ENCODE measurements at regions not wholly inside any gene's neighbourhood (a gene's known extent, or its start where the extent isn't known, plus 50 kb on each side); places are given as distances from the start of the nearest gene placed in this dataset.

DNA sequence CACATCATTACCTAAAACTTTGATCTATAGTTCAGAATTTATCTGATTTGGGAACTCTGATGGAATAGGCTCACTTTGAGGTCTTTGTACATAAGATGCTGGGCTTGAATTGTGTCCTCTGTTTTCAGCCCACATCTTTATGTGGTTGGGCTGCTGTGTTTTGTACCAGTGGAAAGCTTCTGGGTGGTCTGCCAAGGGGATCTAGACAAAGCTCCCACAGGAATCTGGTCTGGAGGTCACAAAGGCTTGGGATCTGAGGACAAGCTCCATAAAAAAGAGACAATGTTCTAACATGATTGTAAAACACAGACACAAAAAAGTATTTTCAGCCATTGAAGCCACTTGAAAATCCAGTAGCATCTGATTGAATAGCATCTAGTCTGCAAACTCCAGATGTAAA lies 393.5 kb upstream of the PITX2 start:
- Histone ChIP-seq H3K36me3 (ENCODE audit: insufficient read depth, low read length) (no peaks in the 10 kb centered on the region), H3K27me3 (ENCODE audit: insufficient read depth, low read length) (peaks cover 21% of the 10 kb centered on the region; the same call in 1 of the 2 replicates)

DNA sequence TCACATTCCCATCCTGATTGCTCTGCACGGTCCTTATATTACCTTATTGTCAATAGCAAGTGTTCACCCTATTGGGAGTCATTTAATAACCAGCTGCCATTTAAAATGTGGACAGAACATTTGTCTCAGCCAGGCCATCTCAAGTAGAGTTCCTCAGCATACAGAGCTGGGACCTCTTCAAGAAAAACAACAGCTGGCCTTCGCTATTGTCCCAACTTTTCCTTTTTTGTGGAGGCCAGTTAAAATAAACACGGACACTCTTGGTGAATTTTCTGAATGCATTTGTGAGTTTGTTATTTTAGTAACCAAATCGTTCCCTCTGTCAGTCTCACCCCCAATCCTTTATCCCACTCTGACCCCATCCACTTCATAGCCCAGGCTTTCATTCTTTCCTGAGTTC lies 395.3 kb upstream of the PITX2 start:
- Histone ChIP-seq H3K4me3 (ENCODE audit: low read depth, low read length) (no peak overlapping the region), H3K4me1 (ENCODE audit: control insufficient read depth, insufficient read depth, low read length, unreplicated experiment) (no peaks in the 10 kb centered on the region), H3K27me3 (ENCODE audit: insufficient read depth, low read length) (peaks cover 17% of the 10 kb centered on the region; the same call in 1 of the 2 replicates), H3K36me3 (ENCODE audit: insufficient read depth, low read length) (no peaks in the 10 kb centered on the region), H3K27ac (ENCODE audit: low read depth, low read length) (no peak overlapping the region), H3K79me2 (ENCODE audit: control insufficient read depth, insufficient read depth, low read length, unreplicated experiment) (no peaks in the 10 kb centered on the region), H2AFZ (ENCODE audit: low read length, unreplicated experiment) (no peak overlapping the region)

More for the DNA sequence above, 393.5 kb upstream of the PITX2 start:
- Histone ChIP-seq H3K4me1 (ENCODE audit: control insufficient read depth, insufficient read depth, low read length, unreplicated experiment) (no peaks in the 10 kb centered on the region), H3K4me3 (ENCODE audit: low read depth, low read length) (no peak overlapping the region), H3K27ac (ENCODE audit: low read depth, low read length) (no peak overlapping the region), H2AFZ (ENCODE audit: low read length, unreplicated experiment) (no peak overlapping the region), H3K79me2 (ENCODE audit: control insufficient read depth, insufficient read depth, low read length, unreplicated experiment) (no peaks in the 10 kb centered on the region)

DNA sequence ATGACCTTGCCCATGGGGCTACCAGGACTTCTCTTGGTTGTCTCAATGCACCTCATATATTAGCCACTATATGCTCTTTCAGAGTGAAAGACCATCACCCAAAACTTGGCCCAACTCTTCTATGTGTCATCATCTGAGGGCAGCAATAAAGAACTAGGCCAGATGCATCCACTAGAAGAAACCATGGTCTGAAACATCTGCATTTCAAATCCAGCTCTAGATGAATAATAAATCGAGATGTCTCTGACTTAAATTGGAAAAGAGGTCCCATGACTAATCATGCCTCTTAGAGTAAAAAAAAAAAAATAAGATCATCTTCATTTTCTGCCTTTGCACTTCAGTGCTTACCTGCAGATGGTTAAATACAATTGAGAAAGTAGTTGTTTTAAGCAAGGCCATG lies 397.6 kb upstream of the PITX2 start:
- H3K27me3 ChIP-seq (ENCODE audit: insufficient read depth, low read length): peaks cover 7% of the 10 kb centered on the region; the same call in 1 of the 2 replicates
- H3K27ac ChIP-seq (ENCODE audit: low read depth, low read length): no peak overlapping the region
- H3K79me2 ChIP-seq (ENCODE audit: control insufficient read depth, insufficient read depth, low read length, unreplicated experiment): no peaks in the 10 kb centered on the region

DNA sequence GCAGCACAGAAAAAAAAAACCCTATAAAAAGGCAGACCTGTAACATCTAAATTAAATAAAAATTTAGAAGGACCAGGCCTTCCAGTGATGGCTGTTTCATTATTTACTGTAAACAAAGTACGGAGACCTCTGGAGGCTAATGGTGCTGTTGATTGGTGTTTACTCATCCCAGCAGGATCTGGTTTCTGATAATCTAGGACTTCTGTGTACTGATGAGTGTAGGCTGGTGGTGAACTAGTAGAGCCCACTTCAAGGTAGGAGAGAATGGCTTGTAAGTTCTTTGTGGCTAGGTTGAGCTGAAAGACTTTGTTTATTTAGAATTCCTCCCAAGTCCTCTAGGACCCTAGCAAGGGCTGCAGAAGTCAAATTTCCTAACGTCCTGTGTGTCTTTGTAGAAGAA lies 398.1 kb upstream of the PITX2 start:
- Histone ChIP-seq H2AFZ (ENCODE audit: low read length, unreplicated experiment) (no peak overlapping the region), H3K4me1 (ENCODE audit: control insufficient read depth, insufficient read depth, low read length, unreplicated experiment) (no peaks in the 10 kb centered on the region), H3K4me3 (ENCODE audit: low read depth, low read length) (no peak overlapping the region), H3K79me2 (ENCODE audit: control insufficient read depth, insufficient read depth, low read length, unreplicated experiment) (no peaks in the 10 kb centered on the region), H3K27ac (ENCODE audit: low read depth, low read length) (no peak overlapping the region), H3K36me3 (ENCODE audit: insufficient read depth, low read length) (no peaks in the 10 kb centered on the region), H3K27me3 (ENCODE audit: insufficient read depth, low read length) (peaks cover 2% of the 10 kb centered on the region; the same call in 1 of the 2 replicates)

More for the DNA sequence above, 397.6 kb upstream of the PITX2 start:
- Histone ChIP-seq H3K36me3 (ENCODE audit: insufficient read depth, low read length) (no peaks in the 10 kb centered on the region), H3K4me1 (ENCODE audit: control insufficient read depth, insufficient read depth, low read length, unreplicated experiment) (no peaks in the 10 kb centered on the region), H3K4me3 (ENCODE audit: low read depth, low read length) (no peak overlapping the region), H2AFZ (ENCODE audit: low read length, unreplicated experiment) (no peak overlapping the region)

DNA sequence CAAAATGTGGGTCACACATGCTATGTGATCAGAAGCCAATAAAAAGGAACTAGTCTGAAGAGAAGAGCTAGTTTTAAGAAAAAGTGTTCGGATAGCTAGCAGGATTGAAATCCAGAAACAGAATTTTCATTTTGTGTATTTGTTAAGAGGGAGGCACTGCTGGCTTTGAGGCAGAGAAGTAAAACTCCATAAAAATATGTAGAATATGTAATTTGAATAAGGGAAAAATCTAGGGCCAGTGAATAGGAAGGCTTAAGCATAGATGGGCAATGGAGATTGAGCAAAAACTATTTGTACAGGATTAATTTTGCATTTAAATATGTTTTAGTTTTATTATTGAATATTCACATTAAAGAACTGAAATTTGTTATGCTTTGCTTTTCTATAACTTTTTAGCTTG lies 399.9 kb upstream of the PITX2 start:
- no peaks in the 10 kb centered on the region for H3K4me1 ChIP-seq (ENCODE audit: control insufficient read depth, insufficient read depth, low read length, unreplicated experiment)
- H3K27me3 ChIP-seq (ENCODE audit: insufficient read depth, low read length): peaks cover 6% of the 10 kb centered on the region; the same call in 1 of the 2 replicates
- H3K4me3 ChIP-seq (ENCODE audit: low read depth, low read length): no peak overlapping the region
- H3K36me3 ChIP-seq (ENCODE audit: insufficient read depth, low read length): no peaks in the 10 kb centered on the region
- H3K79me2 ChIP-seq (ENCODE audit: control insufficient read depth, insufficient read depth, low read length, unreplicated experiment): no peaks in the 10 kb centered on the region
- H3K27ac ChIP-seq (ENCODE audit: low read depth, low read length): no peak overlapping the region
- no peak overlapping the region for H2AFZ ChIP-seq (ENCODE audit: low read length, unreplicated experiment)

DNA sequence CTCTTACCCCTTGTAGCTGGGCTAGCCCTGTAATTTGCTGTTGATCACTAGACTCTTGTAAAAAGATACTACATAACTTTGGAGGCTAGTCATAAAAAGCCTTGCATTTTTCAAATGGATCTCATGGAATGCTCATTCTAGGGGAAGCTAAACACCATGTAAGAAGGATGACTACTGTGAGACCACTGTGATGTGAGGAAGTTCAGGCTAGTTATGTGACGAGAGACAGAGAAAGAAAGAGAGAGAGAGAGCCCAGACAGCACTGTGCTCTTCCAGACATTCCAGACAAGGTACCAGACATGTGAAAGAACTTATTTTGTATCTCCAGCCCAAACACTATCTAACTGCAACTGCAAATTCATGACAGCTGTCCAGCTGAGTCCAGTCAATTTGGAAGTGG lies 404.6 kb upstream of the PITX2 start:
- H3K36me3 ChIP-seq (ENCODE audit: insufficient read depth, low read length): no peaks in the 10 kb centered on the region
- no peak overlapping the region for H3K4me3 ChIP-seq (ENCODE audit: low read depth, low read length)
- H3K27ac ChIP-seq (ENCODE audit: low read depth, low read length): no peak overlapping the region
- no peaks in the 10 kb centered on the region for H3K79me2 ChIP-seq (ENCODE audit: control insufficient read depth, insufficient read depth, low read length, unreplicated experiment)
- peaks cover 4% of the 10 kb centered on the region; the same call in 1 of the 2 replicates for H3K27me3 ChIP-seq (ENCODE audit: insufficient read depth, low read length)
- no peak overlapping the region for H2AFZ ChIP-seq (ENCODE audit: low read length, unreplicated experiment)
- no peaks in the 10 kb centered on the region for H3K4me1 ChIP-seq (ENCODE audit: control insufficient read depth, insufficient read depth, low read length, unreplicated experiment)

DNA sequence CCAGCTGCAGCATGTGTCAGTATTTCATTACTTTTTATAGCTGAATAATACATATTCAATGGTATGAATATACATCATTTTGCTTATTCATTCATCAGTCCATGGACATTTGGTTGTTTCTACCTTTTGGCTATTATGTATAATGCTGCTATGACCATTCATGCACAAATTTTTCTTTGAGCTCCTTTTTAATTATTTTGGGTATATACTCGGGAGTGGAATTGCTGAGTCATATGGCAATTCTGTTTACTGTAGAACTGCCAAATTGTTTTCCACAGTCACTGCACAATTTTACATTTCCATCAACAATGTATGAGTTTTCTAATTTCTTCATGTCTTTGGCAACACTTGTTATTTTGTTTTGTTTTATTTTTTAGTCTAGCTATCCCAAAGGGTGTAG lies 405.9 kb upstream of the PITX2 start:
- no peaks in the 10 kb centered on the region for H3K4me1 ChIP-seq (ENCODE audit: control insufficient read depth, insufficient read depth, low read length, unreplicated experiment)
- no peak overlapping the region for H2AFZ ChIP-seq (ENCODE audit: low read length, unreplicated experiment)
- H3K79me2 ChIP-seq (ENCODE audit: control insufficient read depth, insufficient read depth, low read length, unreplicated experiment): no peaks in the 10 kb centered on the region
- H3K27me3 ChIP-seq (ENCODE audit: insufficient read depth, low read length): peaks cover 4% of the 10 kb centered on the region; the same call in 1 of the 2 replicates
- no peaks in the 10 kb centered on the region for H3K36me3 ChIP-seq (ENCODE audit: insufficient read depth, low read length)
- no peak overlapping the region for H3K4me3 ChIP-seq (ENCODE audit: low read depth, low read length)
- no peak overlapping the region for H3K27ac ChIP-seq (ENCODE audit: low read depth, low read length)

DNA sequence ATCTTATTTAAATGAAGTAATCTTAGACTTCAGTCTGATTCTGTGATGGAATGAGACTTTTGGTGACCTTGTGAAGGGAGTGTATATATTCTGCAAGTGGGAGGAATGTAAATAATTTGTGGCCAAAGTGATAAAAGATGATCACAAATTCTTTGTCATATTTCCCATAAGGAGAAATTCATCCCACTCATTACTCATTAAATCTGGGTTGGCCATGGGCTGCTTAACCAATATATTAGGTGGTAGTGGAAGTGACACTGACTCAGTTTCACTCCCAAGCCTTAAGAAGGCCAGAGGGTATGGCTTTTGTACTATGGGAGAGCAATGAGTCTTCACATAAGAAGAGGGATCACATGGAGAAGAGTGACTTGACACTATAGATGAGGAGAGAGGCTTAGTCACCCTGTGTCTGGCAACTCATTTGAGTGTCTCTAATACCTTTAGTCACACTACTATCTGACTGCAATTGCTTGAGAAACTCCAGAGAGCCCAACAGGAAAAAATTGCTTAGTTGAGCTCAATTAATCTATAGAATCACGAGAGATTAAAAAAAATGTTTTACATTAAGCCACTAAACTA lies 408.2 kb upstream of the PITX2 start:
- 0 out of 2 replicates have a peak, but pooled peaks cover 2% of the 10 kb centered on the region for H3K27me3 ChIP-seq (ENCODE audit: insufficient read depth, low read length)
- no peaks in the 10 kb centered on the region for H3K4me1 ChIP-seq (ENCODE audit: control insufficient read depth, insufficient read depth, low read length, unreplicated experiment)
- H3K4me3 ChIP-seq (ENCODE audit: low read depth, low read length): no peak overlapping the region
- no peak overlapping the region for H2AFZ ChIP-seq (ENCODE audit: low read length, unreplicated experiment)
- no peak overlapping the region for H3K27ac ChIP-seq (ENCODE audit: low read depth, low read length)
- H3K79me2 ChIP-seq (ENCODE audit: control insufficient read depth, insufficient read depth, low read length, unreplicated experiment): no peaks in the 10 kb centered on the region
- H3K36me3 ChIP-seq (ENCODE audit: insufficient read depth, low read length): no peaks in the 10 kb centered on the region

DNA sequence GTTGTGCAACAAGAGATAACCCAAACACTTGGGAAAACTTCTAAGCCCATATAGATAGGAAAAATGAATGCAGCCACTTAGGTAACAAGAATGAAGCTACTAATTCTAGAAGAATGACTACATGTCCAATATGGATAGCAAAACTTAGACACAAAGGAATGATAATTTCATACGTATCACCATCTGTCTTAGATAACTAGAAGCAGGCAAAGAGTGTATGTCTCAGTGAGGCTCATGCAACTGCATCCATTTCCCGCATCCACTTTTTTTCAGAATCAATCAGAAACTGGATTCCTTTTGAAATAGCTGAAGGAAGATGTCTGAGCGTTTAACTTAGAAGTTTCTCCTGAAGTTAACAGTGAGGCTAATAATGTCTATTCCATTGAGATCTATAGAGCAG lies 408.7 kb upstream of the PITX2 start:
- Histone ChIP-seq H3K27ac (ENCODE audit: low read depth, low read length) (no peak overlapping the region), H3K4me1 (ENCODE audit: control insufficient read depth, insufficient read depth, low read length, unreplicated experiment) (no peaks in the 10 kb centered on the region), H3K36me3 (ENCODE audit: insufficient read depth, low read length) (no peaks in the 10 kb centered on the region), H3K79me2 (ENCODE audit: control insufficient read depth, insufficient read depth, low read length, unreplicated experiment) (no peaks in the 10 kb centered on the region), H2AFZ (ENCODE audit: low read length, unreplicated experiment) (no peak overlapping the region), H3K27me3 (ENCODE audit: insufficient read depth, low read length) (no peaks in the 10 kb centered on the region), H3K4me3 (ENCODE audit: low read depth, low read length) (no peak overlapping the region)

DNA sequence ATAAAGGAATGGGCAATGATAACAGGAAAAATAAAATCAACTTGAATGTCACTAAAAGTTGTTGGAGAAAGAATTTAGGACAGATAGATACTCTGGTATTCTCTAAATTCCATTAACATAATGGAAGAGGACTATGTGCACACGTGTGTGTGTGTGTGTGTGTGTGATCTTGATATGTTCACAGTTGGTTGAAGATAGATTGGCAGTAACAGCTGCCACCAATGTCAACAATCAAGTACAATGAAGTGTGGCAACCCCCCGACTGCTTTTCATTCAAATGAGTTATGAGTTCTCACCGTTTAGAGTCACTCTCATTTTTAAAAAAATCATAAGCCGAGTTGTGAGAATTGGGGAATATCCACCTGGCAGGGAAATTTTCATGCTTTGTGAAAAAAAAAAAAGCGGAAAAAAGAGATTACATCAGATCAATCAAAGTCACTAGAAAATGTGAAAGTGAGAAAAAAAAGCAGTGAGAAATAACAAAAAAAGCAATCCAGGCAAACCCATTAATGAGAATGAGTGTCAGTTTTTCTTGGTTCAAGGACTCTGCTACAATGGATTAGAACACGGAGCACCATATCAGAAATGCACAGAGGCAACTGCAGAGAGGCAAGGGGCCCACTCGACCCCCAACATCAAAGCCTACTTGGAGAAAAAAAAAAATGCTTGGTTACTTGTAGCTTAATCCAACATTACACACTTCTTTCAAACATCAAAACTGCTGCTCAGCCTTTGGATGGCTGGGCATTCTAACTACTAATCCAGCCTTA lies 414.9 kb upstream of the PITX2 start:
- no peaks in the 10 kb centered on the region for H3K36me3 ChIP-seq (ENCODE audit: insufficient read depth, low read length)
- H3K27me3 ChIP-seq (ENCODE audit: insufficient read depth, low read length): peaks cover 14% of the 10 kb centered on the region
- H2AFZ ChIP-seq (ENCODE audit: low read length, unreplicated experiment): no peak overlapping the region
- no peak overlapping the region for H3K27ac ChIP-seq (ENCODE audit: low read depth, low read length)
- no peak overlapping the region for H3K4me3 ChIP-seq (ENCODE audit: low read depth, low read length)
- H3K79me2 ChIP-seq (ENCODE audit: control insufficient read depth, insufficient read depth, low read length, unreplicated experiment): no peaks in the 10 kb centered on the region
- H3K4me1 ChIP-seq (ENCODE audit: control insufficient read depth, insufficient read depth, low read length, unreplicated experiment): no peaks in the 10 kb centered on the region

DNA sequence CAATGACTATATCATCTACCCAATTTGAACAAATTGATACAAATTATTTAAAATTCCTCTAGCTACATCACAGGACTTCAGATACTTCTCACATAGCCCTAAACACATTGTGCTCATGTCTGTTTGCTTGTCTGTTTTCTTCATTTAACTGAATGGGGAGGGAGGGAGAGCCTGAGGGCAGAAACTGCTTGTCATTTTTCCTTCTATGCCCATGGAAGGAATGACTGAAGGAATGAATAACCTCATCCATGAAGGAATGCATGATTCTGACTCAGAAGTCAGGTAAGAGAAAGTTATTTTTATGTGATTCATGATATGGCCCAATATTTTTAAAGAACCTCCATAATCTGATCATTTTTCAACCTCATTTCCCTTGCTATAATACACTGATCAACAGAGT lies 418.0 kb upstream of the PITX2 start:
- Histone ChIP-seq H3K4me3 (ENCODE audit: low read depth, low read length) (no peak overlapping the region), H3K4me1 (ENCODE audit: control insufficient read depth, insufficient read depth, low read length, unreplicated experiment) (no peaks in the 10 kb centered on the region), H3K27ac (ENCODE audit: low read depth, low read length) (no peak overlapping the region), H3K27me3 (ENCODE audit: insufficient read depth, low read length) (peaks cover 31% of the 10 kb centered on the region), H3K36me3 (ENCODE audit: insufficient read depth, low read length) (no peaks in the 10 kb centered on the region), H3K79me2 (ENCODE audit: control insufficient read depth, insufficient read depth, low read length, unreplicated experiment) (no peaks in the 10 kb centered on the region), H2AFZ (ENCODE audit: low read length, unreplicated experiment) (no peak overlapping the region)
